ENCODE measurements at regions not wholly inside any gene's neighbourhood (a gene's known extent, or its start where the extent isn't known, plus 50 kb on each side); places are given as distances from the start of the nearest gene placed in this dataset.
"Not testable (repeated sequence)": the region's sequence is repeated elsewhere in the genome, so short reads cannot be mapped to it uniquely, and the experiment has no call there.

GRCh38 chr16:29334776-29335548, 71.5 kb downstream of the NPIPB11 start:
- POLR2A ChIA-PET; H3K27ac ChIP-seq (ENCODE audit: extremely low read depth, low read depth, low read length); H3K9me1 ChIP-seq (ENCODE audit: control insufficient read depth, insufficient read depth, low read length); DNase-seq (ENCODE audit: extremely low read depth in 1 of 4, low spot score in 3 of 4); H4K20me1 ChIP-seq (replicated peaks; ENCODE audit: control insufficient read depth, insufficient read depth, low read length); H2AFZ ChIP-seq (ENCODE audit: low read depth, low read length); H3K9me3 ChIP-seq (replicated peaks; ENCODE audit: control insufficient read depth, insufficient read depth, low read depth, low read length); H3K36me3 ChIP-seq (ENCODE audit: control insufficient read depth, insufficient read depth, low read length); CTCF ChIA-PET (ENCODE audit: low intra/inter-chr PET ratio); H3K9ac ChIP-seq (ENCODE audit: insufficient read depth in 1 of 2, low read depth in 2 of 2, low read length in 2 of 2); intact Hi-C loops (cut with micrococcal nuclease); H3K4me2 ChIP-seq (ENCODE audit: insufficient read depth, low read length); ATAC-seq; H3K4me1 ChIP-seq (replicated peaks in 1 of 2; ENCODE audit: control insufficient read depth in 2 of 2, insufficient read depth in 2 of 2, low read length in 2 of 2); BruUV-seq (replicated peaks); H3K4me3 ChIP-seq; in situ Hi-C loops (cut with MboI); H3K79me2 ChIP-seq (ENCODE audit: control insufficient read depth, insufficient read depth, low read length); FAIRE-seq: not testable (repeated sequence)
- WGBS (ENCODE audit: insufficient coverage, low coverage, missing lambda C conversion rate): 35% methylated on average over 9 of the region's 17 CpGs
- peaks cover 0 to 30% of the 10 kb centered on the region in 2 experiments; a peak in 3 of 5 replicates for H3K27me3 ChIP-seq (ENCODE audit: control insufficient read depth in 2 of 2, insufficient read depth in 2 of 2, low read length in 2 of 2)

- H4K20me1 ChIP-seq (replicated peaks; ENCODE audit: control insufficient read depth, insufficient read depth, low read length); FAIRE-seq; CTCF ChIA-PET (ENCODE audit: low intra/inter-chr PET ratio); POLR2A ChIA-PET; H3K4me1 ChIP-seq (replicated peaks in 1 of 2; ENCODE audit: control insufficient read depth in 2 of 2, insufficient read depth in 2 of 2, low read length in 2 of 2); BruUV-seq (replicated peaks); H3K27ac ChIP-seq (ENCODE audit: extremely low read depth, low read depth, low read length); H3K36me3 ChIP-seq (ENCODE audit: control insufficient read depth, insufficient read depth, low read length); H3K79me2 ChIP-seq (ENCODE audit: control insufficient read depth, insufficient read depth, low read length); H3K4me2 ChIP-seq (ENCODE audit: insufficient read depth, low read length); intact Hi-C loops (cut with micrococcal nuclease); H3K4me3 ChIP-seq; in situ Hi-C loops (cut with MboI); H2AFZ ChIP-seq (ENCODE audit: low read depth, low read length); H3K9ac ChIP-seq (ENCODE audit: insufficient read depth in 1 of 2, low read depth in 2 of 2, low read length in 2 of 2); H3K9me1 ChIP-seq (ENCODE audit: control insufficient read depth, insufficient read depth, low read length); ATAC-seq; H3K9me3 ChIP-seq (replicated peaks; ENCODE audit: control insufficient read depth, insufficient read depth, low read depth, low read length); DNase-seq (ENCODE audit: extremely low read depth in 1 of 4, low spot score in 3 of 4): not testable (repeated sequence)
- peaks cover 6 to 36% of the 10 kb centered on the region in 2 experiments; a peak in 4 of 5 replicates for H3K27me3 ChIP-seq (ENCODE audit: control insufficient read depth in 2 of 2, insufficient read depth in 2 of 2, low read length in 2 of 2)
- TF ChIP-seq, protein P1, sequence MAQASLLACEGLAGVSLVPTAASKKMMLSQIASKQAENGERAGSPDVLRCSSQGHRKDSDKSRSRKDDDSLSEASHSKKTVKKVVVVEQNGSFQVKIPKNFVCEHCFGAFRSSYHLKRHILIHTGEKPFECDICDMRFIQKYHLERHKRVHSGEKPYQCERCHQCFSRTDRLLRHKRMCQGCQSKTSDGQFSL (CRISPR knock-in tag; IDR thresholded peaks at IDR 0.05): not testable (repeated sequence)
- TF ChIP-seq, protein P1 (tag; IDR thresholded peaks at IDR 0.05): 0 out of 4 replicates have a peak, but pooled peaks of 1 of the 2 experiments have one; percentile 28
- WGBS (ENCODE audit: insufficient coverage, low coverage, missing lambda C conversion rate): 8% methylated on average over 8 of the region's 20 CpGs
Observed at GRCh38 chr16:29333492-29334097, 72.9 kb downstream of the NPIPB11 start.

GRCh38 chr16:29330623-29331022, 75.9 kb downstream of the NPIPB11 start:
- POLR2A ChIA-PET; ATAC-seq; in situ Hi-C loops (cut with MboI): not testable (repeated sequence)

More at GRCh38 chr16:29330623-29331022, 75.9 kb downstream of the NPIPB11 start:
- H3K9me1 ChIP-seq (ENCODE audit: control insufficient read depth, insufficient read depth, low read length); DNase-seq (ENCODE audit: extremely low read depth in 1 of 4, low spot score in 3 of 4); BruUV-seq (replicated peaks); FAIRE-seq; H4K20me1 ChIP-seq (replicated peaks; ENCODE audit: control insufficient read depth, insufficient read depth, low read length); intact Hi-C loops (cut with micrococcal nuclease); CTCF ChIA-PET (ENCODE audit: low intra/inter-chr PET ratio); H3K4me2 ChIP-seq (ENCODE audit: insufficient read depth, low read length); H3K79me2 ChIP-seq (ENCODE audit: control insufficient read depth, insufficient read depth, low read length); H3K9ac ChIP-seq (ENCODE audit: insufficient read depth in 1 of 2, low read depth in 2 of 2, low read length in 2 of 2); H2AFZ ChIP-seq (ENCODE audit: low read depth, low read length); H3K36me3 ChIP-seq (ENCODE audit: control insufficient read depth, insufficient read depth, low read length); H3K4me3 ChIP-seq; H3K4me1 ChIP-seq (replicated peaks in 1 of 2; ENCODE audit: control insufficient read depth in 2 of 2, insufficient read depth in 2 of 2, low read length in 2 of 2); H3K27ac ChIP-seq (ENCODE audit: extremely low read depth, low read depth, low read length); H3K9me3 ChIP-seq (replicated peaks; ENCODE audit: control insufficient read depth, insufficient read depth, low read depth, low read length): not testable (repeated sequence)
- 44% methylated on average over 2 of the region's 5 CpGs for WGBS (ENCODE audit: insufficient coverage, low coverage, missing lambda C conversion rate)
- peaks cover 8 to 34% of the 10 kb centered on the region in 2 experiments; a peak in 4 of 5 replicates for H3K27me3 ChIP-seq (ENCODE audit: control insufficient read depth in 2 of 2, insufficient read depth in 2 of 2, low read length in 2 of 2)

Measured in K562 (cell line).